Stimulated activated naive CD8-positive, alpha-beta T cell treated with anti-CD3 and anti-CD28 coated beads, Interleukin-15, amount 100 ng/mL, for 72 hours (primary cell): ENCODE measurements at regions not wholly inside any gene's neighbourhood (a gene's known extent, or its start where the extent isn't known, plus 50 kb on each side); places are given as distances from the start of the nearest gene placed in this dataset.
"Not testable (repeated sequence)": the region's sequence is repeated elsewhere in the genome, so short reads cannot be mapped to it uniquely, and the experiment has no call there.

Experiments
- ATAC-seq: fragments of 150-1000 bp; cut with Tn5 transposase; 2 replicates; pipeline ENCODE4 v1.10.0; 2021; ENCODE audit warnings: mild to moderate bottlenecking, moderate library complexity
- DNase-seq, 2 donors: peaks; one replicate each; pipeline ENCODE4 v3.0.0; 2021 to 2022
- H3K27ac Mint-ChIP-seq, 2 donors: one replicate each; pipeline ENCODE4 v1.8.0; 2022; ENCODE audit warnings: mild to moderate bottlenecking in 2 of 2, mixed read lengths in 2 of 2, moderate library complexity in 2 of 2
- H3K27me3 Mint-ChIP-seq: one replicate; pipeline ENCODE4 v1.8.0; 2022; ENCODE audit warnings: mixed read lengths
- H3K4me1 Mint-ChIP-seq: one replicate; pipeline ENCODE4 v1.8.0; 2022; ENCODE audit warnings: mild to moderate bottlenecking, mixed read lengths
- H3K4me3 Mint-ChIP-seq, 2 donors: one replicate each; pipeline ENCODE4 v1.8.0; 2022; ENCODE audit warnings: mild to moderate bottlenecking in 2 of 2, mixed read lengths in 2 of 2, moderate library complexity in 1 of 2
- H3K9me3 Mint-ChIP-seq, 2 donors: one replicate each; pipeline ENCODE4 v1.8.0; 2022; ENCODE audit warnings: mixed read lengths in 2 of 2

GRCh38 chr2:154557906-154558305, 140.6 kb upstream of the KCNJ3 start:
- H3K4me1 Mint-ChIP-seq = no peaks in the 10 kb centered on the region
- H3K27me3 Mint-ChIP-seq = no peaks in the 10 kb centered on the region
- no peaks in the 10 kb centered on the region for H3K9me3 Mint-ChIP-seq
- no peak overlapping the region for H3K4me3 Mint-ChIP-seq
- ATAC-seq = no peak
- H3K27ac Mint-ChIP-seq = no peak overlapping the region
- no peak for DNase-seq

- Mint-ChIP-seq H3K9me3 (peaks cover 6 to 10% of the 10 kb centered on the region in 2 donors), H3K27ac (no peak overlapping the region), H3K4me1 (no peaks in the 10 kb centered on the region), H3K4me3 (no peak overlapping the region), H3K27me3 (no peaks in the 10 kb centered on the region)
- ATAC-seq (no peak), DNase-seq (no peak)
These were observed 133.1 kb upstream of the KCNJ3 start for GRCh38 chr2:154565433-154565832.

GRCh38 chr2:154568413-154568812, 130.1 kb upstream of the KCNJ3 start:
- ATAC-seq (no peak), DNase-seq (no peak)
- Mint-ChIP-seq H3K27me3 (no peaks in the 10 kb centered on the region), H3K4me1 (no peaks in the 10 kb centered on the region), H3K4me3 (no peak overlapping the region), H3K9me3 (peaks cover 6 to 10% of the 10 kb centered on the region in 2 donors), H3K27ac (no peak overlapping the region)

GRCh38 chr2:154570501-154570900, 128.0 kb upstream of the KCNJ3 start:
- H3K4me1 Mint-ChIP-seq = no peaks in the 10 kb centered on the region
- ATAC-seq = no peak
- H3K27ac Mint-ChIP-seq = no peak overlapping the region
- H3K9me3 Mint-ChIP-seq = peaks cover under 1 to 9% of the 10 kb centered on the region in 2 donors
- H3K4me3 Mint-ChIP-seq = no peak overlapping the region
- H3K27me3 Mint-ChIP-seq = no peaks in the 10 kb centered on the region
- no peak for DNase-seq

- not testable (repeated sequence) for H3K4me3 Mint-ChIP-seq, ATAC-seq, H3K4me1 Mint-ChIP-seq, H3K27ac Mint-ChIP-seq, H3K9me3 Mint-ChIP-seq, H3K27me3 Mint-ChIP-seq, DNase-seq
These were observed 121.8 kb upstream of the KCNJ3 start for GRCh38 chr2:154576699-154577098.

- H3K27me3 Mint-ChIP-seq = no peaks in the 10 kb centered on the region
- no peaks in the 10 kb centered on the region for H3K4me1 Mint-ChIP-seq
- no peak for DNase-seq
- no peak for ATAC-seq
- H3K4me3 Mint-ChIP-seq = no peak overlapping the region
- no peak overlapping the region for H3K27ac Mint-ChIP-seq
- peaks cover 0 to 7% of the 10 kb centered on the region in 2 donors for H3K9me3 Mint-ChIP-seq
These were observed 121.1 kb upstream of the KCNJ3 start for GRCh38 chr2:154577390-154577789.

- H3K9me3 Mint-ChIP-seq = peaks cover 3 to 12% of the 10 kb centered on the region in 2 donors
- no peak overlapping the region for H3K4me3 Mint-ChIP-seq
- H3K27me3 Mint-ChIP-seq = no peaks in the 10 kb centered on the region
- DNase-seq = no peak
- no peak overlapping the region for H3K27ac Mint-ChIP-seq
- H3K4me1 Mint-ChIP-seq = no peaks in the 10 kb centered on the region
- ATAC-seq = no peak
These were observed 117.7 kb upstream of the KCNJ3 start for GRCh38 chr2:154580767-154581166.

- H3K4me1 Mint-ChIP-seq, ATAC-seq, H3K4me3 Mint-ChIP-seq, H3K27ac Mint-ChIP-seq, DNase-seq, H3K27me3 Mint-ChIP-seq: not testable (repeated sequence)
- peaks cover 3 to 12% of the 10 kb centered on the region in 2 donors for H3K9me3 Mint-ChIP-seq
These were observed 115.8 kb upstream of the KCNJ3 start for GRCh38 chr2:154582694-154583093.

GRCh38 chr2:154583274-154583673, 115.2 kb upstream of the KCNJ3 start:
- not testable (repeated sequence) for DNase-seq, H3K4me1 Mint-ChIP-seq, ATAC-seq, H3K4me3 Mint-ChIP-seq, H3K27me3 Mint-ChIP-seq
- peak overlapping the region in 1 of 2 donors; percentile 15 for H3K27ac Mint-ChIP-seq
- H3K9me3 Mint-ChIP-seq = peaks cover 3 to 12% of the 10 kb centered on the region in 2 donors

GRCh38 chr2:154587739-154588138, 110.8 kb upstream of the KCNJ3 start:
- Mint-ChIP-seq H3K4me1 (no peaks in the 10 kb centered on the region), H3K9me3 (peaks cover 1 to 3% of the 10 kb centered on the region in 2 donors), H3K27ac (no peak overlapping the region), H3K27me3 (no peaks in the 10 kb centered on the region), H3K4me3 (no peak overlapping the region)
- ATAC-seq (no peak), DNase-seq (no peak)

- ATAC-seq (no peak), DNase-seq (no peak)
- Mint-ChIP-seq H3K4me3 (no peak overlapping the region), H3K4me1 (no peaks in the 10 kb centered on the region), H3K27me3 (no peaks in the 10 kb centered on the region), H3K9me3 (no peaks in the 10 kb centered on the region), H3K27ac (no peak overlapping the region)
These were observed 109.7 kb upstream of the KCNJ3 start for GRCh38 chr2:154588838-154589237.

GRCh38 chr2:154589514-154589913, 109.0 kb upstream of the KCNJ3 start:
- Mint-ChIP-seq H3K27ac (no peak overlapping the region), H3K4me1 (no peaks in the 10 kb centered on the region), H3K4me3 (no peak overlapping the region), H3K27me3 (no peaks in the 10 kb centered on the region), H3K9me3 (no peaks in the 10 kb centered on the region)
- DNase-seq = no peak
- ATAC-seq = no peak

GRCh38 chr2:154591294-154591820, 107.1 kb upstream of the KCNJ3 start:
- no peak overlapping the region for H3K27ac Mint-ChIP-seq
- no peak overlapping the region for H3K4me3 Mint-ChIP-seq
- no peak for DNase-seq
- H3K27me3 Mint-ChIP-seq = no peaks in the 10 kb centered on the region
- H3K4me1 Mint-ChIP-seq = no peaks in the 10 kb centered on the region
- ATAC-seq = no peak
- H3K9me3 Mint-ChIP-seq = no peaks in the 10 kb centered on the region

- no peak for DNase-seq
- H3K27ac Mint-ChIP-seq = no peak overlapping the region
- no peaks in the 10 kb centered on the region for H3K27me3 Mint-ChIP-seq
- no peaks in the 10 kb centered on the region for H3K4me1 Mint-ChIP-seq
- ATAC-seq = no peak
- H3K4me3 Mint-ChIP-seq = no peak overlapping the region
- H3K9me3 Mint-ChIP-seq = no peaks in the 10 kb centered on the region
These were observed 99.3 kb upstream of the KCNJ3 start for GRCh38 chr2:154599189-154599588.

- no peak overlapping the region for H3K4me3 Mint-ChIP-seq
- no peaks in the 10 kb centered on the region for H3K27me3 Mint-ChIP-seq
- ATAC-seq = no peak
- no peaks in the 10 kb centered on the region for H3K4me1 Mint-ChIP-seq
- H3K27ac Mint-ChIP-seq = no peak overlapping the region
- H3K9me3 Mint-ChIP-seq = no peaks in the 10 kb centered on the region
- no peak for DNase-seq
These were observed 97.5 kb upstream of the KCNJ3 start for GRCh38 chr2:154600927-154601494.

GRCh38 chr2:154603682-154604081, 94.8 kb upstream of the KCNJ3 start:
- no peaks in the 10 kb centered on the region for H3K4me1 Mint-ChIP-seq
- no peak for ATAC-seq
- H3K27ac Mint-ChIP-seq = no peak overlapping the region
- no peak overlapping the region for H3K4me3 Mint-ChIP-seq
- no peak for DNase-seq
- H3K9me3 Mint-ChIP-seq = no peaks in the 10 kb centered on the region
- H3K27me3 Mint-ChIP-seq = no peaks in the 10 kb centered on the region

- H3K4me1 Mint-ChIP-seq = no peaks in the 10 kb centered on the region
- DNase-seq = no peak
- H3K27ac Mint-ChIP-seq = no peak overlapping the region
- no peaks in the 10 kb centered on the region for H3K9me3 Mint-ChIP-seq
- no peak overlapping the region for H3K4me3 Mint-ChIP-seq
- no peaks in the 10 kb centered on the region for H3K27me3 Mint-ChIP-seq
- ATAC-seq = no peak
These were observed 90.1 kb upstream of the KCNJ3 start for GRCh38 chr2:154608438-154608837.
